Mesenteric fat pad (tissue), 1 donor: ENCODE measurements at regions not wholly inside any gene's neighbourhood (a gene's known extent, or its start where the extent isn't known, plus 50 kb on each side); places are given as distances from the start of the nearest gene placed in this dataset.

Experiments used
- DNase-seq: peaks from one replicate; pipeline ENCODE4 v3.0.0-alpha.2; 2020; ENCODE audit warnings: low spot score
- donor health status: DM: yes; HTN: yes; CAD: no.

- DNase-seq, result no peak
Observed at GRCh38 chr17:79539944-79540705, 70.7 kb downstream of the RBFOX3 start.

- no peak for DNase-seq
Observed at GRCh38 chr17:79538291-79538690, 72.6 kb downstream of the RBFOX3 start.

- no peak for DNase-seq
Observed at GRCh38 chr17:79537686-79538085, 73.2 kb downstream of the RBFOX3 start.

GRCh38 chr17:79537061-79537460, 73.8 kb downstream of the RBFOX3 start:
- DNase-seq, result no peak

GRCh38 chr17:79536212-79536840, 74.5 kb downstream of the RBFOX3 start:
- no peak for DNase-seq

- DNase-seq, result no peak
Observed at GRCh38 chr17:79535728-79536025, 75.2 kb downstream of the RBFOX3 start.

- no peak for DNase-seq
Observed at GRCh38 chr17:79534851-79535727, 75.8 kb downstream of the RBFOX3 start.

GRCh38 chr17:79534111-79534510, 76.7 kb downstream of the RBFOX3 start:
- no peak for DNase-seq

- no peak for DNase-seq
Observed at GRCh38 chr17:79533116-79533515, 77.7 kb downstream of the RBFOX3 start.

GRCh38 chr17:79532107-79532790, 78.6 kb downstream of the RBFOX3 start:
- no peak for DNase-seq

- no peak for DNase-seq
Observed at GRCh38 chr17:79531191-79532095, 79.4 kb downstream of the RBFOX3 start.

- DNase-seq, result no peak
Observed at GRCh38 chr17:79530361-79531105, 80.3 kb downstream of the RBFOX3 start.

GRCh38 chr17:79529661-79530081, 81.2 kb downstream of the RBFOX3 start:
- DNase-seq, result no peak

- no peak for DNase-seq
Observed at GRCh38 chr17:79528592-79529125, 82.2 kb downstream of the RBFOX3 start.

GRCh38 chr17:79527306-79527705, 83.5 kb downstream of the RBFOX3 start:
- DNase-seq, result no peak

- no peak for DNase-seq
Observed at GRCh38 chr17:79525793-79526677, 84.8 kb downstream of the RBFOX3 start.

GRCh38 chr17:79524213-79525187, 86.4 kb downstream of the RBFOX3 start:
- no peak for DNase-seq
